Fibroblast of villous mesenchyme (primary cell): ENCODE measurements at regions not wholly inside any gene's neighbourhood (a gene's known extent, or its start where the extent isn't known, plus 50 kb on each side); places are given as distances from the start of the nearest gene placed in this dataset.
"Not testable (repeated sequence)": the region's sequence is repeated elsewhere in the genome, so short reads cannot be mapped to it uniquely, and the experiment has no call there.

Experiments
- DNase-seq: peaks from one replicate; pipeline ENCODE4 v3.0.0-alpha.2; 2010; ENCODE audit warnings: low read depth
- H3K4me3 ChIP-seq: 2 replicates; pipeline ENCODE4 v1.5.1; 2011; ENCODE audit warnings: low read depth, mild to moderate bottlenecking, low read length
- CTCF ChIP-seq: IDR thresholded peaks from 2 replicates; pipeline ENCODE4 v1.5.1; 2012; ENCODE audit warnings: low read depth, mild to moderate bottlenecking, low read length; ENCODE audit not compliant: insufficient read depth

DNA sequence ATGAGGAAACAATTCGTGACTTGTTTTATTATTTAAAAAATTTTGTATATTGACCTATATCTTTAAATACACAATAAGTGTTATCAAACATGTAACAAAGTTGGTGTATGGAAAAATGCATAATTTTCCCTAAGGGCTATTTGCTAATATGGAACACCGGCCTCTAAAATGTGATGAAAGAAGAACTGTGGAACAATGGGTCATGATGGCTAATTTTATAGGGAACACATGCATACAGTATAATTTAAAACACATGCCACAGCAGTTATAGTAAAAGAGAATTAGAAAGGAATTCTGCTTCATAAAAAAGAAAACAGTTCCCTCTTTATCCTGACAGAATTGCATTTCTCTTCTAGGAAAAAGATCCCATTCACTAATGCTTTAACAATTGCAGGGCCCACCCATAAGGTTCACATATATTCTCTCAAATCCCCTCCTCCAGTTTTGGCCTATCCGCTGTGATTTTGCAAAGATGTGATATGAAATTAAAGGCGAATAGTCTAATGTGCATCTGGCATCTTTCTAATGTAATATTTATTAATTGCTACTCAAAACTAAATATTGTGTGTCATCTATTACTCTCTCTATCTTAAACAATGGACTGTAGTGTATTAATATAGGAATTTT, 628.1 kb upstream of the CITED2 start:
- no peak overlapping the region for H3K4me3 ChIP-seq
- no peak for TF ChIP-seq CTCF
- DNase-seq = peak; percentile 62

- TF ChIP-seq CTCF = no peak
- H3K4me3 ChIP-seq = no peak overlapping the region
- DNase-seq = no peak
Measured at GRCh38 chr6:140001821-140002341, 627.4 kb upstream of the CITED2 start.

DNA sequence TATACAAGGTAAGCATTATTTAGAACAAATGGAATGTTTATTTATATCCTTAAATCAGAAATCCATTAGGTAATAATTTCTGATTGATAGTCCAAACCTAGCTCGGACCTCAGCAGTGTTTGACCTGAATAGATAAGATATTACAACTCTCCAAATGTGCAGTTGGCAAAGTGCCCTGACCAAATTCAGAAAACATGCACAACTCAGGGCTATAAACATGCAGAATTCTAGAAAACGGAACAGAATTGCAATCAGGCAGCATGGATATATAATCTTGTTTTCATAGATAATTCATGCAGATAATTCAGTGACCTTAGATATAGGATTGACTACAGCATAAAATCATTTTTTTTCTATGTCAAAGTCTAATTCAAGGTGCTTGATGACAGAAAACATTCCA, 626.6 kb upstream of the CITED2 start:
- TF ChIP-seq CTCF = no peak
- no peak overlapping the region for H3K4me3 ChIP-seq
- no peak for DNase-seq

DNA sequence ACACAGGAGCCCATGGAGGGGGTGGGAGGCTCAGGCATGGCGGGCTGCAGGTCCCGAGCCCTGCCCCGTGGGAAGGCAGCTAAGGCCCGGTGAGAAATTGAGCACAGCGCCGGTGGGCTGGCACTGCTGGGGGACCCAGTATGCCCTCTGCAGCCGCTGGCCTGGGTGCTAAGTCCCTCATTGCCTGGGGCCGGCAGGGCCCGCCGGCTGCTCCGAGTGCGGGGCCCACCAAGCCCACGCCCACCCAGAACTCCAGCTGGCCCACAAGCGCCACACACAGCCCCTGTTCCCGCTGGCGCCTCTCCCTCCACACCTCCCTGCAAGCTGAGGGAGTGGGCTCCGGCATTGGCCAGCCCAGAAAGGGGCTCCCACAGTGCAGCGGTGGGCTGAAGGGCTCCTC, 625.2 kb upstream of the CITED2 start:
- H3K4me3 ChIP-seq, DNase-seq: not testable (repeated sequence)

DNA sequence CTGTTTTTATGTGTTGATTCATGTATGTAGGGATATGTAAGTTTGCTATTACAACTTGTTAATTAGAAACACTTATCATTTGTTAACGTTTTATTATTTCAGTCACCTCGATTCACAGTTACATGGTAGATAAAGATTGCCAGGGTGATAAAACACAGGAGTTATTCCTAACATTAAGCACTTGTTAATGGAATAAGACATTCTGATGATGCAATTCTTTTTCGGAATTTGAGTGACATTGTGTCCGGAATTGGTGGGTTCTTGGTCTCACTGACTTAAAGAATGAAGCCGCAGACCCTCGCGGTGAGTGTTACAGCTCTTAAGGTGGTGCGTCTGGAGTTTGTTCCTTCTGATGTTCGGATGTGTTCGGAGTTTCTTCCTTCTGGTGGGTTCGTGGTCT, 624.0 kb upstream of the CITED2 start:
- not testable (repeated sequence) for DNase-seq, H3K4me3 ChIP-seq

GRCh38 chr6:139996253-139996834, 621.9 kb upstream of the CITED2 start:
- no peak overlapping the region for H3K4me3 ChIP-seq
- peak; percentile 55 for DNase-seq
- TF ChIP-seq CTCF = no peak

GRCh38 chr6:139994998-139995397, 620.5 kb upstream of the CITED2 start:
- TF ChIP-seq CTCF = no peak
- no peak for DNase-seq
- H3K4me3 ChIP-seq = no peak overlapping the region
